ENCODE measurements at regions not wholly inside any gene's neighbourhood (a gene's known extent, or its start where the extent isn't known, plus 50 kb on each side); places are given as distances from the start of the nearest gene placed in this dataset.

DNA sequence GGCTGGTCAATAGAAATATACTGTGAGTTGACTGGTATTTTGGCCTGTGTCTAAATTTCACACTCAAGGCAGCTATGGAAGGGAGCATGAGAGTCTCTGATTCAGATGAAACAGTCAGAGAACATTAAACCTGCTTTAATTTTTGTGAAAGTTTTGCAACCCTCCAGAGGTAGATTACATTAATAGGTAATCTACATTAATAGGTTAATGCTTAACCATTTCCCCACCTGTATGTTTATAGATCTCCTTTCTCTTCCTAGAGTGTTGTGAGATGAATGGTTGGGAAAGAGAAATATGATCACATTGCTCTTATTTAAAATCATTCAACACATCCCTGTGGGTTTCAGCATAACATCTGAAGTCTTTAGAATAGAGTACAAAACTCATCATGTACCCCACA is 586.9 kb upstream of the DPPA4 start:
- ChIA-PET CTCF (interaction anchor here (1.2 kb wide), 1 partner anchor 104 kb away, joined by 3 read pairs; no protein-coding TSS in a partner anchor), RAD21 (ENCODE audit: unreplicated experiment) (no interaction called here)
- no peak overlapping the region for H3K9ac ChIP-seq (ENCODE audit: control insufficient read depth, insufficient read depth, low read length)

GRCh38 chr3:109926376-109926775 is 589.0 kb upstream of the DPPA4 start:
- no peak overlapping the region for H3K4me2 ChIP-seq (ENCODE audit: control insufficient read depth, insufficient read depth)
- FAIRE-seq (no peak), ATAC-seq (no peak), DNase-seq (ENCODE audit: low read depth, low spot score) (no peak)
- ChIA-PET SMC1A (ENCODE audit: uncharacterized antibody, unreplicated experiment) (no interaction called here), RAD21 (ENCODE audit: unreplicated experiment) (no interaction called here), CTCF (no interaction called here), POLR2A (no interaction called here)
- no peaks in the 10 kb centered on the region for H3K27me3 ChIP-seq (replicated peaks in 1 of 2; ENCODE audit: control insufficient read depth in 2 of 2, insufficient read depth in 2 of 2, low read length in 1 of 2)
- intact Hi-C loops (cut with micrococcal nuclease; ENCODE audit: unreplicated experiment) (no loop called here), in situ Hi-C loops (cut with MboI) (no loop called here)
- no peak overlapping the region for H3K9ac ChIP-seq (ENCODE audit: control insufficient read depth, insufficient read depth, low read length)
- no peak overlapping the region for H3K4me3 ChIP-seq
- no peak for TF ChIP-seq ZSCAN29 (IDR thresholded peaks at IDR 0.05)
- no peak for TF ChIP-seq CREB1 (IDR thresholded peaks at IDR 0.05; ENCODE audit: low read depth)
- TF ChIP-seq E2F4 (IDR thresholded peaks at IDR 0.05; ENCODE audit: low read depth, low read length), result no peak
- TF ChIP-seq SREBF1 (IDR thresholded peaks at IDR 0.05; ENCODE audit: low read length), result no peak
- TF ChIP-seq RBBP5 (conservative IDR thresholded peaks at IDR 0.05), result no peak
- TF ChIP-seq ZNF217 (IDR thresholded peaks at IDR 0.05), result no peak
- TF ChIP-seq TCF12 (IDR thresholded peaks at IDR 0.05; ENCODE audit: low read depth, low read length), result no peak
- TF ChIP-seq PBX3 (IDR thresholded peaks at IDR 0.05; ENCODE audit: insufficient replicate concordance, low read depth, low read length), result no peak
- no peaks in the 10 kb centered on the region for H3K36me3 ChIP-seq (ENCODE audit: control insufficient read depth in 2 of 2, insufficient read depth in 2 of 2, low read length in 1 of 2)
- H3K4me1 ChIP-seq (ENCODE audit: control insufficient read depth, insufficient read depth, low read length), result no peaks in the 10 kb centered on the region
- H3K9me3 ChIP-seq (replicated peaks; ENCODE audit: control insufficient read depth, insufficient read depth, low read length), result no peaks in the 10 kb centered on the region; the same call in 2 of the 3 replicates
- no peak overlapping the region for H2AFZ ChIP-seq (ENCODE audit: control insufficient read depth, low read depth, low read length)
- 40% methylated on average over 8 of the region's 8 CpGs for WGBS (ENCODE audit: insufficient coverage, insufficient replicate concordance, low lambda C conversion rate, missing lambda C conversion rate)
- H3K27ac ChIP-seq (ENCODE audit: control insufficient read depth, insufficient read depth), result no peak overlapping the region
- no peaks in the 10 kb centered on the region for H4K20me1 ChIP-seq (ENCODE audit: control insufficient read depth, insufficient read depth)
- no peaks in the 10 kb centered on the region for H3K79me2 ChIP-seq (ENCODE audit: control insufficient read depth, insufficient read depth, low read length)
- no TSS peak for BruUV-seq (replicated peaks)

More for the DNA sequence above, 586.9 kb upstream of the DPPA4 start:
- FAIRE-seq, result no peak
- intact Hi-C loops (cut with micrococcal nuclease; ENCODE audit: unreplicated experiment) (no loop called here), in situ Hi-C loops (cut with MboI) (no loop called here)
- ATAC-seq, result no peak
- H3K79me2 ChIP-seq (ENCODE audit: control insufficient read depth, insufficient read depth, low read length), result no peaks in the 10 kb centered on the region
- no peaks in the 10 kb centered on the region for H4K20me1 ChIP-seq (ENCODE audit: control insufficient read depth, insufficient read depth)
- H3K9me3 ChIP-seq (replicated peaks; ENCODE audit: control insufficient read depth, insufficient read depth, low read length), result no peaks in the 10 kb centered on the region; the same call in 2 of the 3 replicates
- no peak overlapping the region for H3K4me2 ChIP-seq (ENCODE audit: control insufficient read depth, insufficient read depth)
- ChIA-PET SMC1A (ENCODE audit: uncharacterized antibody, unreplicated experiment) (interaction anchor here (0.7 to 1.4 kb wide), 3 partner anchors 9 to 1265 kb away, joined by 3 to 5 read pairs (median 3); no protein-coding TSS in a partner anchor), POLR2A (interaction anchor here (0.6 kb wide), 1 partner anchor 220 kb away, joined by 4 read pairs; no protein-coding TSS in a partner anchor)
- H2AFZ ChIP-seq (ENCODE audit: control insufficient read depth, low read depth, low read length), result no peak overlapping the region
- no peaks in the 10 kb centered on the region for H3K36me3 ChIP-seq (ENCODE audit: control insufficient read depth in 2 of 2, insufficient read depth in 2 of 2, low read length in 1 of 2)
- TF ChIP-seq MEF2B (IDR thresholded peaks at IDR 0.05; ENCODE audit: partially characterized antibody, poor library complexity, severe bottlenecking), result no peak
- H3K27ac ChIP-seq (ENCODE audit: control insufficient read depth, insufficient read depth), result no peak overlapping the region
- no peaks in the 10 kb centered on the region for H3K4me1 ChIP-seq (ENCODE audit: control insufficient read depth, insufficient read depth, low read length)
- no peaks in the 10 kb centered on the region for H3K27me3 ChIP-seq (replicated peaks in 1 of 2; ENCODE audit: control insufficient read depth in 2 of 2, insufficient read depth in 2 of 2, low read length in 1 of 2)
- BruUV-seq (replicated peaks), result no TSS peak
- no peak overlapping the region for H3K4me3 ChIP-seq
- no peak for DNase-seq (ENCODE audit: low read depth, low spot score)

Measured in GM12878 (cell line).